ENCODE measurements at regions not wholly inside any gene's neighbourhood (a gene's known extent, or its start where the extent isn't known, plus 50 kb on each side); places are given as distances from the start of the nearest gene placed in this dataset.
"Not testable (repeated sequence)": the region's sequence is repeated elsewhere in the genome, so short reads cannot be mapped to it uniquely, and the experiment has no call there.

GRCh38 chr2:134040626-134041172 is 213.2 kb upstream of the MGAT5 start:
- not testable (repeated sequence) for DNase-seq, H3K4me3 Mint-ChIP-seq
- peaks cover 26% of the 10 kb centered on the region for H3K4me1 Mint-ChIP-seq (ENCODE audit: low read depth)

GRCh38 chr2:134041877-134042276 is 212.0 kb upstream of the MGAT5 start:
- Mint-ChIP-seq H3K4me1 (ENCODE audit: low read depth) (peaks cover 26% of the 10 kb centered on the region), H3K4me3 (no peak overlapping the region), H3K36me3 (ENCODE audit: insufficient read depth) (no peaks in the 10 kb centered on the region), H3K9me3 (peaks cover 17% of the 10 kb centered on the region), H3K27me3 (ENCODE audit: low read depth) (peaks cover 9% of the 10 kb centered on the region)
- DNase-seq (no peak), ATAC-seq (no peak)

More at GRCh38 chr2:134040626-134041172, 213.2 kb upstream of the MGAT5 start:
- peaks cover 14% of the 10 kb centered on the region for H3K9me3 Mint-ChIP-seq
- H3K27me3 Mint-ChIP-seq (ENCODE audit: low read depth); H3K36me3 Mint-ChIP-seq (ENCODE audit: insufficient read depth); ATAC-seq: not testable (repeated sequence)

DNA sequence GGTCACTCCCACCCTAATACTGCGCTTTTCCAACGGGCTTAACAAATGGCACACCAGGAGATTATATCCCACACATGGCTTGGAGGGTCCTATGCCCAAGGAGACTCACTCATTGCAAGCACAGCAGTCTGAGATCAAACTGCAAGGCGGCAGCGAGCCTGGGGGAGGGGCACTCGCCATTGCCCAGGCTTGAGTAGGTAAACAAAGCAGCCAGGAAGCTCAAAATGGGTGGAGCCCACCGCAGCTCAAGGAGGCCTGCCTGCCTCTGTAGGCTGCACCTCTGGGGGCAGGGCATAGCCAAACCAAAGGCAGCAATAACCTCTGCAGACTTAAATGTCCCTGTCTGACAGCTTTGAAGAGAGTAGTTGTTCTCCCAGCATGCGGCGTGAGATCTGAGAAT is 210.8 kb upstream of the MGAT5 start:
- peaks cover 26% of the 10 kb centered on the region for H3K4me1 Mint-ChIP-seq (ENCODE audit: low read depth)
- not testable (repeated sequence) for ATAC-seq; H3K27me3 Mint-ChIP-seq (ENCODE audit: low read depth); DNase-seq; H3K36me3 Mint-ChIP-seq (ENCODE audit: insufficient read depth); H3K4me3 Mint-ChIP-seq
- H3K9me3 Mint-ChIP-seq: peaks cover 14% of the 10 kb centered on the region

DNA sequence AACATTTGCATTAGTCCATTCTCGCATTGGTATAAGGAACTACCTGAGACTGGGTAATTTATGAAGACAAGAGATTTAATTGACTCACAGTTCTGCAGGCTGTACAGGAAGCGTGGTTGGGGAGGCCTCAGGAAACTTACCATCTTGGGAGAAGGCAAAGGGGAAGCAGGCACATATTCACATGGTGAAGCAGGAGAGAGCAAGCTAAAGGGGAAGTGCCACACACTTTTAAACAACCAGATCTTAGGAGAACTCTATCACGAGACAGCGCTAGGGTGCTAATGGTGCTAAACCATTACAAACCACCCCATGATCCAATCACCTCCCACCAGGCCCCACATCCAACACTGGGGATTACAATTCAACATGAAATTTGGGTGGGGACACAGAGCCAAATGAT is 201.7 kb upstream of the MGAT5 start:
- Mint-ChIP-seq H3K4me3 (no peak overlapping the region), H3K4me1 (ENCODE audit: low read depth) (no peaks in the 10 kb centered on the region), H3K36me3 (ENCODE audit: insufficient read depth) (no peaks in the 10 kb centered on the region), H3K27me3 (ENCODE audit: low read depth) (peaks cover 3% of the 10 kb centered on the region), H3K9me3 (no peaks in the 10 kb centered on the region)
- ATAC-seq (no peak), DNase-seq (no peak)

DNA sequence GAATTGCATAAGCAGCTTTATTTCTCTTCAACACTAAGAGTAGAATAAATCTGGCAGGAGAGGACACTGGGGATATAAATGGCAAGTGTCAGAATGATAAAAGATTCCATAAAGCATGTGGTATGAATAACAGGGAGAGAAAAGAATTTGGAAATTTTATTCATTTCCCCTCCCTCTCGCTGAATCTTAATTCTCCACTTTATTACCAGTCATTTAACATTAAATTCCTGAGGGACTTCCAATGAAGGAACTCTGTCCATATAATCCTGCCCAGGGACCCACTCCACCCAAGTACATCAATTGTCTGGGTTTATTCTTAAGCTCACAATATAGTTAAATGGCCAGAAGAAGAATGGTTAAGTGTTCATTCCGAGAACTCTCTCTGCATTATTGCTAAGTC is 197.7 kb upstream of the MGAT5 start:
- Mint-ChIP-seq H3K4me3 (no peak overlapping the region), H3K36me3 (ENCODE audit: insufficient read depth) (no peaks in the 10 kb centered on the region)

GRCh38 chr2:134061066-134061465 is 192.8 kb upstream of the MGAT5 start:
- not testable (repeated sequence) for H3K9me3 Mint-ChIP-seq; DNase-seq; H3K36me3 Mint-ChIP-seq (ENCODE audit: insufficient read depth); ATAC-seq; H3K27me3 Mint-ChIP-seq (ENCODE audit: low read depth)
- Mint-ChIP-seq H3K4me1 (ENCODE audit: low read depth) (peaks cover 12% of the 10 kb centered on the region), H3K4me3 (peak overlapping the region; percentile 58)

More for the DNA sequence above, 197.7 kb upstream of the MGAT5 start:
- DNase-seq (no peak), ATAC-seq (no peak)
- no peaks in the 10 kb centered on the region for H3K9me3 Mint-ChIP-seq
- H3K4me1 Mint-ChIP-seq (ENCODE audit: low read depth): peaks cover 6% of the 10 kb centered on the region
- peaks cover 3% of the 10 kb centered on the region for H3K27me3 Mint-ChIP-seq (ENCODE audit: low read depth)

DNA sequence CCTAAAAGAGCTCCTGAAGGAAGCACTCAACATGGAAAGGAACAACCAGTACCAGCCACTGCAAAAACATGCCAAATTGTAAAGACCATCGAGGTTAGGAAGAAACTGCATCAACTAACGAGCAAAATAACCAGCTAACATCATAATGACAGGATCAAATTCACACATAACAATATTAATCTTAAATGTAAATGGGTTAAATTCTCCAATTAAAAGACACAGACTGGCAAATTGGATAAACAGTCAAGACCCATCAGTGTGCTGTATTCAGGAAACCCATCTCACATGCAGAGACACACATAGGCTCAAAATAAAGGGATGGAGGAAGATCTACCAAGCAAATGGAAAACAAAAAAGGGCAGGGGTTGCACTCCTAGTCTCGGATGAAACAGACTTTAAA is 191.6 kb upstream of the MGAT5 start:
- not testable (repeated sequence) for H3K9me3 Mint-ChIP-seq; H3K27me3 Mint-ChIP-seq (ENCODE audit: low read depth); H3K36me3 Mint-ChIP-seq (ENCODE audit: insufficient read depth); DNase-seq; H3K4me3 Mint-ChIP-seq; ATAC-seq
- peaks cover 12% of the 10 kb centered on the region for H3K4me1 Mint-ChIP-seq (ENCODE audit: low read depth)

GRCh38 chr2:134063916-134064315 is 190.0 kb upstream of the MGAT5 start:
- H3K4me1 Mint-ChIP-seq (ENCODE audit: low read depth): peaks cover 12% of the 10 kb centered on the region
- H3K9me3 Mint-ChIP-seq; H3K27me3 Mint-ChIP-seq (ENCODE audit: low read depth); ATAC-seq; DNase-seq; H3K36me3 Mint-ChIP-seq (ENCODE audit: insufficient read depth); H3K4me3 Mint-ChIP-seq: not testable (repeated sequence)

- no peak for ATAC-seq
- Mint-ChIP-seq H3K36me3 (ENCODE audit: insufficient read depth) (no peaks in the 10 kb centered on the region), H3K9me3 (peaks cover 5% of the 10 kb centered on the region), H3K4me1 (ENCODE audit: low read depth) (no peaks in the 10 kb centered on the region), H3K4me3 (no peak overlapping the region), H3K27me3 (ENCODE audit: low read depth) (peaks cover 6% of the 10 kb centered on the region)
- no peak for DNase-seq
Observed at GRCh38 chr2:134070281-134070741, 183.6 kb upstream of the MGAT5 start.

DNA sequence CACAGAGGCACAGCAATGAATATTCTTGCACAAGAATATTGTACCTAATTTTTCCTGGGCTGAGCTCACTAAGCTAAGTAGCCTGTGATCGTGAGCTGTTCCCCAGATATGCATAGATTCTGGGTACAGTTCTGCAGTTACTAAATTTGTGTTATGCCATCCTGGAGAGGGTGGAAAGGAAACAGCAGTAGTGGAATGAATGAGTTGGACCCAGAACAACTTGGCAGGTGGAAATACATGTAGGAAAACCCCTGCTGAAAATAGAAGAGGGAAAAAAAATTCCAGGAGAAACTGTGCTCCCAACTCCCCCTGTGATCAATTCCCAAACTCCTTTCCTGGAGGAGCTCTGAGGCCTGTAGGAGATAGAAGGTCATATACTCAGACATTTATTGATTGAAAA is 181.5 kb upstream of the MGAT5 start:
- no peak for DNase-seq
- H3K36me3 Mint-ChIP-seq (ENCODE audit: insufficient read depth): no peaks in the 10 kb centered on the region
- no peaks in the 10 kb centered on the region for H3K4me1 Mint-ChIP-seq (ENCODE audit: low read depth)
- no peak for ATAC-seq
- peaks cover 5% of the 10 kb centered on the region for H3K9me3 Mint-ChIP-seq
- H3K27me3 Mint-ChIP-seq (ENCODE audit: low read depth): peaks cover 6% of the 10 kb centered on the region
- no peak overlapping the region for H3K4me3 Mint-ChIP-seq

- Mint-ChIP-seq H3K36me3 (ENCODE audit: insufficient read depth) (no peaks in the 10 kb centered on the region), H3K4me3 (no peak overlapping the region), H3K27me3 (ENCODE audit: low read depth) (peaks cover 7% of the 10 kb centered on the region), H3K4me1 (ENCODE audit: low read depth) (no peaks in the 10 kb centered on the region), H3K9me3 (peaks cover 5% of the 10 kb centered on the region)
- ATAC-seq: no peak
- no peak for DNase-seq
Observed at GRCh38 chr2:134073023-134073422, 180.8 kb upstream of the MGAT5 start.

GRCh38 chr2:134074619-134075018 is 179.3 kb upstream of the MGAT5 start:
- no peaks in the 10 kb centered on the region for H3K4me1 Mint-ChIP-seq (ENCODE audit: low read depth)
- peaks cover 9% of the 10 kb centered on the region for H3K27me3 Mint-ChIP-seq (ENCODE audit: low read depth)
- ATAC-seq (no peak), DNase-seq (no peak)
- no peaks in the 10 kb centered on the region for H3K36me3 Mint-ChIP-seq (ENCODE audit: insufficient read depth)
- peaks cover 3% of the 10 kb centered on the region for H3K9me3 Mint-ChIP-seq
- no peak overlapping the region for H3K4me3 Mint-ChIP-seq

DNA sequence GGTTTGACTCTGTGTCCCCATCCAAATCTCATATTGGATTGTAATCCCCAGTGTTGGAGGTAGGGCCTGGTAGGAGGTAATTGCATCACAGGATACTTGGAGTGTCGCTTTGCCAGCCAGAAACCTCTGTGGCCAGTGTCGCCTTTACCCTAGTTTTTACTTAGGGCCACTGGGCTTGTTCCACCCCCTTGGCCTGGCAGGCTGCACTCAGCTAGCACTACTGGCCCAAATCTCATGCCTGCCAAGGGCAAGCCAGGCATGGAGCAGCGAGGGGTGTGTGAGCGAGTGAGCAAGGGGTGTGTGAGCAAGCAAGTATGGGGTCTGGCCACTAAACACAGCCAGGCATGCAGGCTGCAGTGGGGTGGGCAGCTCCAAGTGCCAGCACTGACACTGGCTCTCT is 178.7 kb upstream of the MGAT5 start:
- ATAC-seq: no peak
- H3K4me3 Mint-ChIP-seq: no peak overlapping the region
- no peaks in the 10 kb centered on the region for H3K4me1 Mint-ChIP-seq (ENCODE audit: low read depth)
- H3K27me3 Mint-ChIP-seq (ENCODE audit: low read depth): peaks cover 9% of the 10 kb centered on the region
- no peak for DNase-seq
- H3K36me3 Mint-ChIP-seq (ENCODE audit: insufficient read depth): no peaks in the 10 kb centered on the region
- no peaks in the 10 kb centered on the region for H3K9me3 Mint-ChIP-seq

- H3K36me3 Mint-ChIP-seq (ENCODE audit: insufficient read depth): no peaks in the 10 kb centered on the region
- no peaks in the 10 kb centered on the region for H3K4me1 Mint-ChIP-seq (ENCODE audit: low read depth)
- no peaks in the 10 kb centered on the region for H3K9me3 Mint-ChIP-seq
- ATAC-seq: no peak
- no peak for DNase-seq
- H3K4me3 Mint-ChIP-seq: no peak overlapping the region
- peaks cover 15% of the 10 kb centered on the region for H3K27me3 Mint-ChIP-seq (ENCODE audit: low read depth)
Observed at GRCh38 chr2:134078354-134078753, 175.5 kb upstream of the MGAT5 start.

DNA sequence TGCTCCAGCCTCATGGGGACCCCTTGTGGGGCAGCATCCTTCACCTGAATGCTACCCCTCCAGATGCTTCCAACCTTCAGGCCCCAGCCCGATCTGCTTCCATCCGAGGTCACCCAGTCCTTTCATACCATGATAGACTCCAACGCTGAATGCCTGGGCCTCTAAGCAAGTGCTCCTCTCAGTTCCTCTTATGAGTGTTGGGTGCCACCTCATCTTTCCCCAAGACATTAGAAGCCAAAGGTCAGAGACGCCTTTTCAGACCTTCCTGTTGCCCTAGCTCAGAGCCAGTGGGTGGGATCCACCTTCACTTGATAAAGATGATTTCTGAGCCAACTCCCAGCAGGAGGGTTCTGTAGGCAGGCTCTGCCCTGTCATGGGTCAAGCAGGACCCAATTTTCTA is 174.5 kb upstream of the MGAT5 start:
- no peak overlapping the region for H3K4me3 Mint-ChIP-seq
- DNase-seq (no peak), ATAC-seq (no peak)
- H3K36me3 Mint-ChIP-seq (ENCODE audit: insufficient read depth): no peaks in the 10 kb centered on the region
- no peaks in the 10 kb centered on the region for H3K9me3 Mint-ChIP-seq
- no peaks in the 10 kb centered on the region for H3K4me1 Mint-ChIP-seq (ENCODE audit: low read depth)
- H3K27me3 Mint-ChIP-seq (ENCODE audit: low read depth): peaks cover 15% of the 10 kb centered on the region

All from activated T-cell treated with anti-CD3 and anti-CD28 coated beads, Interleukin-2, amount 50 U/mL, for 4 hours (primary cell).